AG08396 (cell line): ENCODE measurements at regions not wholly inside any gene's neighbourhood (a gene's known extent, or its start where the extent isn't known, plus 50 kb on each side); places are given as distances from the start of the nearest gene placed in this dataset.

Experiments
- DNase-seq: peaks from one replicate; pipeline ENCODE4 v3.0.0; 2012; ENCODE audit warnings: low spot score, mixed read lengths

GRCh38 chr10:90462749-90463470 is 394.9 kb downstream of the HTR7 start:
- no peak for DNase-seq

- no peak for DNase-seq
These were observed 393.5 kb downstream of the HTR7 start for GRCh38 chr10:90464329-90464728.

DNA sequence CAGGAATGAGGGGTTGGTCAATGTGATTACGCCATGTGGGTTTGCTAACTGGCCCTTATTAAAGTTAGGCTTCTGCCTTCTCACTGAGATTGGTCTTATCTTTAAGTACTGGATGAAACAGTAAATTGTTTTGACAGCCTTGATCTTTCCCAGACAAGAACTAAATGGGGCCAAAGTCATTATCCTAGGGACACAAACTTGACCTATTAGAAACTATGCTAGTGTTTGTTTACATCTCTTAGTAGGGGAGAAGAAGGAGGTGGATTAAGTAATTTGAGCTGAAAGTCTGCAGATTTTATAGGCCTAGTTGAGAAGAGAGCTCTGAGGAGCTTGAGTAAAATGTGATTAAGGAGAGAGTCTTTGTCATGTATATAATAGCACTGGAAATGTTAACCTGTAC is 386.9 kb downstream of the HTR7 start:
- no peak for DNase-seq

GRCh38 chr10:90480466-90480865 is 377.4 kb downstream of the HTR7 start:
- DNase-seq: no peak

DNA sequence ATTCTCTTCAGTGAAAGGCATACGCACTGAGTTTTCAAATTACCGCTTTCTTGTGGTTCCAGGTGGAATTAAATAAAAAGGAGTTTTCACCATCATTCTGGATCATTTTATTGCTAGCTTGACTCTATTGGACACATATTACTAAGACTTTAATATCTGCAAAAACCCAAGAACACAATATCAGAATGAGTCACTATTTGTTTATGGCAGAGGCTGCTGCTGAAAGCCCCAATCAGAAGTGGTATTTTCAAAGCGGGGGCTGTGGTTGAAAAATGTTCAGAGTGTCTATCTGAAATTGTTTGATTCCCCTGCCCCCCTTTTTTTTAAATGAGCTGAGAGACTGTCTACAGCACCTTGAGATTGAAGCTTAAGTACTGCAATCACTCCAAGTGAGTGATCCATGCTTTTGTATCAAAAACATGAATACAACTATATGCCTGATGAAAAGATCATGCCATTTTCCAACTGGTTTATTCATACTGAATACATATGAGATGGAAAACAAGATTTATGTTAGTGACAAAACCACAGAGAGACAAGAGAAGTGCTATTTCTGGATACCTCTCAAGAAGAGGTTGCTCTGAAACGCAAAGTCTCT is 376.4 kb downstream of the HTR7 start:
- DNase-seq: no peak

DNA sequence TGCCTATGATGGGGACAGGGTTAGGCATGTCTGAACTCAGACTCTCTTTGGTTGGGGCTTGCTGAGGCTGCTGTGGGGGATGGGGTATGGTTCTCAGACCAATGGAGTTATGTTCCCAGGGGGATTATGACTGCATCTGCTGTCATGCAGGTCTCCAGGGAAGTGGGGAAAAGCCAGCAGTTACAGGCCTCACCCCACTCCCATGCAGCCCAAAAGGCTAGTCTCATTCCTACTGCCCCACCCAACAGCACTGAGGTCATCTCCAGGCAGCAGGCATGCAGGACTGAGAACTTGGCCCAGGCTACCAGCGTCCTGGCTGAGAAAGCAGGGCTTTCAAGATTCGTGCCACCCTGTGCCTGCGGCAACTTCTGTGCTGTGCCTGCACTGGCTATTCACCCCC is 373.3 kb downstream of the HTR7 start:
- no peak for DNase-seq

DNA sequence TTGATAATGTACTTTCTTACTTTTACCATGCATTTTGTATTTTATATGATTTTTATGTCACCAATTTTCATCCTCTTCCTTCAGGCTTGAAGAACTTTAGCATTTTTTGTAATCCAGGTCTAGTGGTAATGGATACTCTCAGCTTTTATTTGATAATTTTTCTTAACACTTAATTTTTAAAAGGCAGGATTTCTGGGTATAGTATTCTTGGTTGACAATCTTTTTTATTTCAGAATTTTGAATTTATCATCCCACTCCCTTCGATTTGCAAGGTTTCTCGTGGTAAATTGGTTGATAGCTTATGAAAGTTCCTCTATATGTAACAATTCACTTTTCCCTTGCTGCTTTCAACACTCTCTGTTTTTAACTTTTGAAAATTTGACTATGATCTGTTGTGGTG is 363.7 kb downstream of the HTR7 start:
- DNase-seq: no peak

DNA sequence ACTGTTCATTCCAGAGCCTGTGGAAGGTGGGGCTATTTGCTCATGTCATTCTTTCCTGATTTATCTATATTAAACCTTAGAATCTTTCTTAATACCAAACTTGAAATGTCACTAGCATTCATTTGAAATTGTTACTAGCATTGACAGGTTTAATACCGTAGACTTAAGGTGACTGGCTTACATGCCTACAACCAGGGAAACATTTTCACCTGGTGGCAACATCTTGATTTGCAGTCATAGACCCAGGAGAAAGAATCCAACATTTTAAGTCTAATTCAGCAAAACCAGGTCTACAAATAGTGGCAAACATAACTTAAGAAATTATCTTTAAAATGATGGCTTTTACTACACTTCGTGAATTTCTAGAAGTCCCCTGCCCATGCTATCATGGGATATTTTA is 353.7 kb downstream of the HTR7 start:
- DNase-seq: no peak

GRCh38 chr10:90526721-90527120 is 331.1 kb downstream of the HTR7 start:
- no peak for DNase-seq

- no peak for DNase-seq
These were observed 327.3 kb downstream of the HTR7 start for GRCh38 chr10:90530521-90530920.

- no peak for DNase-seq
These were observed 300.5 kb downstream of the HTR7 start for GRCh38 chr10:90557385-90557784.

DNA sequence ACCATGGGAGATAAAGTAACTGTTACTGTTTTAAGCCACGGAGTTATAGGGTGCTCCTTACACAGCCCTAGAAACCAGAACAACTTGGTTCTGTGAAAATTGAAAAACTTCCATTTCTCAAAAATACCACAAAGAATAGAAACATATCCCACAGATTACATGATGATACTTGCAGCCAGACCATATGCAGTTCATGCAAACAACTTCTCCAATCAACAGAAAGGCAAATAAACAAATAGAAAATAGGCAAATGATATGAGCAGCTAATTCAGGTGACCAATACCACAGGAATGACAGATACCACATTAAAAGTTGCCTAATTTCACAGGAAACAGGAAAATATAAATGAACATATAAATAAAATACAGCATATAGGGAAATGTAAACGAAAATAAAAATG is 297.5 kb downstream of the HTR7 start:
- no peak for DNase-seq

DNA sequence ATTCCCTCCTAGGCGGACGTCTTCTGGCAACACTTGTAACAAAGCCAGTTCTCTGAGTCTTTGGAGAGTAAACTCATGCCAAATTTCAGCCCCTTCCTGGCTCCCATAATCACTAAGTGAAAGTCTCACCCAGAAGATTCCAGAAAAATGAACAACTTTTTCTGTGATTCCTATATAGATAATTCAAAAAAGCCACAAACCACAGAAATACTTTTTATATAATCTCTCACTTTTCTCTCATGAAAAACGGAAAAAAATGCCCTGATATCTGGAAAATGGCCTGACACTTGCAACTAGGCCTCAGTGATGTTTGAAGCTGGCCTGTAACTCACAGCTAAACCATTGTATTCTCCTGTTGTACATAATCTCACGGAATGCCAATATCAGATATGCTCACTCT is 296.2 kb downstream of the HTR7 start:
- DNase-seq: no peak

- DNase-seq: no peak
These were observed 286.2 kb downstream of the HTR7 start for GRCh38 chr10:90571481-90572258.

DNA sequence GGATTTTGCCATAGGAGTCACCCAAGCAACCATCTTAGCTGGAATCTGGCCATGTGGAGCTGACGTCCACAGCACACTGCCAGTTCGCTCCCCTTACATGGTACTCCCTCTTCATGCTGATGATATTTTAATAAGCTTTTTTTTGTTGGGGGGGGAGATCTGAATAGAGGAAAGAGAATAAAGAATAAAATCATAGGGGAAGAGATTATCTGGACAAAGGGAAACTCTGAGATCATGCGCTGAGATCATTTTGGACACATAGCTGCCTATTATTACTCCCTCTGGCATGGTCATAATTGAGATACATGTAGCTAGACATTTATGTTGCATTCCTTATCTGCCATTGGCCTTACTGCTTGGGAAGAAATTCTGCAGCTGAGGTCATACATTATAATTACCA is 282.7 kb downstream of the HTR7 start:
- DNase-seq: no peak

DNA sequence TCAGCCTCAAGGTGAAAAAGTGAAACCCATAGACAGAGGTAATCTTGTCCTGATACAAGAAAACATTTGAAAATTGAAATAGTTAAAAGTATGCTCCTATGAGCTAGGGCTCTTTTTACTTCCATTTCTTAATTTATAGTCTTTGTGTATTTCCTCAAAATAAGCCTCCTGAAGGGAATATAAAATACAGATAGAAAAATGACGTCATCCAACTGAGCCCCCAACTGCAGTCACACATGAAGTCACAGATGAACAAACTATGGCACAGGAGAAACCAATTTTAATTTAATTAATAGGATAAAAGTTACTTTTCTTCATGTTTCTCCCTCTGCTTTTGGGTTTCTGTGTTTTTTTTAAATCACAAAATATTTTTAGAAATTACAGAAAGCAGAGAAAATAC is 280.3 kb downstream of the HTR7 start:
- no peak for DNase-seq

DNA sequence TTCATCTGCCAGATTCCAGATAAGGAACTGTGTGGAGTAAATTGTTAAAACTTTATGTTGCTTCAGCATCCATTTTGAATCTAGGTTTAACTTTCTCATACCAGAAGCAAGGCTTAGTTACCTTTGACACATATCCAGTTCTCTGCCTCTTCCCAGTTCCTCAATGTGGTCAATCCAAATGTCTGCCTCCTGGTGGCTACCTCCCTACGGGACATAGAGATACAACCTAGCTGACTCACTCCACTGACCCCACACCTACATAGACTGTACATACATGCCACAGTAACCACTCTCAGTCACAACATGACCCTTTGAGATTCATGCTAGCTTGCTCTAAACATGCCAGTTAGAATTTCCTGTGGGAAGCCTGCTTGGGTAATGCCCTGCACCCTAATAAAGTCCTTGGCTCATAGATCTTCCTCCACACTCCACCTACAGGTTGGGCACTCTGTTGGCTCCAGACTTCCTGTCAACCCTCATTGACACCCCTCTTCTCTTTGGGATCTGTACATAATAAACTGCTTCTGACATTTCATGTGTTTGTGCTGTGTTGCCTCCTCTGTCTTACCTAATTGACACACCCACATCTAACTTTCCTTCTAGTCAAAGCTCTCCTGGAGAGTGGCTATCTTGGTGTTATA is 278.1 kb downstream of the HTR7 start:
- DNase-seq: no peak

DNA sequence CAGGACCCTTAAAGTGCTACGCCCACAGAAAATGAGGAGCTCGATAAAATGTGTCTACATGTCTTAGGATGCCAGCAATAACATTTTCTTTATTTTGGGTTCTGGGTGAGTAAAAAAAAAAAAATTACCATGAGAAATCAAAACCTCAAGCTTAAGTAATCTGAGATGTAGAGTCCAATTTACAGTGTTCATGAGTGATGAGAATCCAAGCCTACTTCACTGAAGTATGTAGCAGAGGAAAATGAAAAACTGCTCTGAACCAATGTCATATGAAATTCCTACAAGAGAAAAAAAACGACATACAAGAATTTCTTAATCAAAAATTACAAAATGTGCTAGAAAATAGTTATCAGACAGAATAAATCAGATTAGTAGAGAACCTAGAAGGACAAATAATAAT is 274.4 kb downstream of the HTR7 start:
- DNase-seq: no peak

DNA sequence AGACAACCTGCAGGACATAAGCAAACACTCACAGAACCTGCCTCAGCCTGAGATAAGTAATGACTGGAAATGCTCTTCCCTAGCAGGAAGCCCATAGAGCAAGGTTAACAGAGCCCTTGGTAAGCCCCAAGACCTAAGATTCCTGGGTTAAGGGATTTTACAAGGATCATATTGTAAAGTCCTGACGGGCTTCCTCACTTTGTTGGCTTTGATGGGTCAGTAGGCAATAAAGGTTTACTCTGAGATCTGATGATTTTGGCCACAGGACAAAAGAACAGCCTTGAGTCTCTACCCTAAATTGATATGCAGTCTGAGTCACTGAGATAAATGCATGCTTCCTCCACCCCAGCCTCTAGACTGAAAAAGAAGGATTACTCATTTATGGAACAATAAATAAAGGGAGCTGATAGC is 270.8 kb downstream of the HTR7 start:
- DNase-seq: no peak

DNA sequence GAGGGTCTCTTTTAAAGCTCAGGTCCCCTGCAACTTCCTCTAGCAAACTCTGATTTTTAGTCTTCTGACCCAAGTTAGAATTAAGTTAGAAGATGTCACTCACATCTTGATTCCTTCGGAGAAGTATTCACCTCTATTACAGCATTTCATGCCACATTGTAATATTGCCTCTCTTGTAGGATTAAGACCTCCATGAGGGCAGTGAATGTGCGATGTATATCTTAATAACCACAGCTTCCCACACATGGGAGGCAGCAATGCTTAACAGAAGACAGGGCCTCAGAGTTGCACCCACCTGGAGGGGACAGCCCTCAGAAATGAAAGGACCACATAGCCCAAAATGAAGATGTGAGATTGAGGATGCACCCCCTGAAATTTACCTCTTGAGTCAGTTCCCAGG is 270.3 kb downstream of the HTR7 start:
- DNase-seq: no peak

DNA sequence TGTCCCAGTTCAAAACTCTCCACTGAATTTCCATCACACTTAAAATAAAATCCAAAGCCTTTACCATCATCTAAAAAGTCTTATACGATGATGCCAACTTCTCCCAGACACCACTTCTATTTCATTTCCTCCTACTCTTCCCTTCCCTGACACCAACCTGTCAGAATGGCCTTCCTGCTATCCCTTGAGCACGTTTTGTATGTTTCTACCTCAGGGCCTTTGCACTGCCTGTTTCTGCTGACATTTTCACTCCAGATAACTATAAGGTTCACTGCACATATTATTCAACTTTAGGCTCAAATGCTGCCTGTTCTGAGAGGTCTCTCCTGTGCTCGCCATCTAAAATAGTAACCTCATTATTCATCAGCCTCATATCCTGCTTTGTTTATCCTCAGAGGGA is 269.6 kb downstream of the HTR7 start:
- no peak for DNase-seq

DNA sequence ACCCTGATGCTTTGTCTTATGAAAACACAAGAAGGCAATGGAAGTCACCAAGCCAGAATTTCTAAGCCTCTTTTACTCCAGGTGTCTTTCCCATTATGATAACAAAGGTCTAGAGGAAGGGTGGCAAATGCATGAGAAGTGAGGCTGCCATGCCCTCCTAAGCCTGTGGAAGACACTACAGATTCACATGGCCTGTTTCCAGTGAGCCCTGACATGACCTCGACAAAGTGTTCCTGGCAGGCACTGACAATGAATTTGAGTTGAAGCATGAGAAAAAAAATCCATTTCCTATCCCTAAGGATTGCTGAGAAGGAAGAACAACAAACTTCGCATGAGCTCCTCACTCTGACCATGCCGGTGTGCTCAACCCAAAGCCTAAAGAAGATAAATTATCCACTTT is 268.0 kb downstream of the HTR7 start:
- DNase-seq: no peak

GRCh38 chr10:90591629-90592028 is 266.2 kb downstream of the HTR7 start:
- no peak for DNase-seq
